ENCODE measurements at regions not wholly inside any gene's neighbourhood (a gene's known extent, or its start where the extent isn't known, plus 50 kb on each side); places are given as distances from the start of the nearest gene placed in this dataset.

GRCh38 chr18:41456831-41457230 is 498.2 kb upstream of the PIK3C3 start (continued):
- TF ChIP-seq ETS1 (IDR thresholded peaks at IDR 0.05) (no peak), ZNF331 (CRISPR knock-in tag; IDR thresholded peaks at IDR 0.05; ENCODE audit: low read depth) (no peak), CTCF (conservative IDR thresholded peaks at IDR 0.05; ENCODE audit: low read depth in 2 of 2) (no peak), CREB1 (CRISPR knock-in tag; IDR thresholded peaks at IDR 0.05; ENCODE audit: low read depth) (no peak), NANOG (IDR thresholded peaks at IDR 0.05; ENCODE audit: borderline replicate concordance) (no peak), POLR2AphosphoS5 (IDR thresholded peaks at IDR 0.05; ENCODE audit: low read depth) (no peak), REST (IDR thresholded peaks at IDR 0.05; ENCODE audit: unreplicated experiment) (no peak), EZH2phosphoT487 (IDR thresholded peaks at IDR 0.05; ENCODE audit: unreplicated experiment) (no peak), EZH2 (IDR thresholded peaks at IDR 0.05; ENCODE audit: low read depth, unreplicated experiment) (no peak), JUNB (IDR thresholded peaks at IDR 0.05; ENCODE audit: unreplicated experiment) (no peak), ZNF114 (CRISPR knock-in tag; IDR thresholded peaks at IDR 0.05) (no peak)

- no peaks in the 10 kb centered on the region for H3F3A ChIP-seq (replicated peaks; ENCODE audit: low read depth)
- H3K4me3 ChIP-seq = no peak overlapping the region
- Mint-ChIP-seq H3K27ac (no peak overlapping the region), H3K9me3 (0 out of 3 replicates have a peak, but pooled peaks cover 2% of the 10 kb centered on the region), H3K4me1 (peaks cover 9% of the 10 kb centered on the region; the same call in 2 of the 3 replicates), H3K36me3 (ENCODE audit: low read depth) (no peaks in the 10 kb centered on the region), H3K4me3 (no peak overlapping the region), H3K27me3 (ENCODE audit: insufficient read depth, low read depth, poor library complexity) (no peaks in the 10 kb centered on the region)
- H4K20me1 ChIP-seq (replicated peaks; ENCODE audit: insufficient read depth) = no peaks in the 10 kb centered on the region
- no peaks in the 10 kb centered on the region for H3K27me3 ChIP-seq (ENCODE audit: insufficient read depth)
- no peak overlapping the region for H3K27ac ChIP-seq (ENCODE audit: low read depth)
- no peaks in the 10 kb centered on the region for H3K4me1 ChIP-seq (ENCODE audit: insufficient read depth)
- ATAC-seq (no peak), DNase-seq (ENCODE audit: low spot score) (no peak)
- no peak overlapping the region for H2AFZ ChIP-seq
- no peaks in the 10 kb centered on the region; the same call in 1 of the 2 replicates for H3K9me2 ChIP-seq (ENCODE audit: insufficient read depth)
- no peaks in the 10 kb centered on the region for H3K36me3 ChIP-seq (ENCODE audit: insufficient read depth)
- H3K79me2 ChIP-seq (replicated peaks; ENCODE audit: insufficient read depth) = no peaks in the 10 kb centered on the region
- no peak overlapping the region for H3K4me2 ChIP-seq
- no peak for TF ChIP-seq NANOG (IDR thresholded peaks at IDR 0.05; ENCODE audit: borderline replicate concordance)
- no peak for TF ChIP-seq EZH2 (IDR thresholded peaks at IDR 0.05; ENCODE audit: low read depth, unreplicated experiment)
- TF ChIP-seq STAT1 (IDR thresholded peaks at IDR 0.05; ENCODE audit: unreplicated experiment) = no peak
- no peak for TF ChIP-seq CTCF (conservative IDR thresholded peaks at IDR 0.05; ENCODE audit: low read depth in 2 of 2)
- TF ChIP-seq ZNF114 (CRISPR knock-in tag; IDR thresholded peaks at IDR 0.05) = no peak
- TF ChIP-seq ETS1 (IDR thresholded peaks at IDR 0.05) = no peak
- no peak for TF ChIP-seq ZNF331 (CRISPR knock-in tag; IDR thresholded peaks at IDR 0.05; ENCODE audit: low read depth)
- no peak for TF ChIP-seq REST (IDR thresholded peaks at IDR 0.05; ENCODE audit: unreplicated experiment)
- TF ChIP-seq JUNB (IDR thresholded peaks at IDR 0.05; ENCODE audit: unreplicated experiment) = no peak
- no peak for TF ChIP-seq POLR2AphosphoS5 (IDR thresholded peaks at IDR 0.05; ENCODE audit: low read depth)
Measured at GRCh38 chr18:41449612-41450011, 505.4 kb upstream of the PIK3C3 start.

All from GM23338 (cell line).